GM23338 (cell line): ENCODE measurements at regions not wholly inside any gene's neighbourhood (a gene's known extent, or its start where the extent isn't known, plus 50 kb on each side); places are given as distances from the start of the nearest gene placed in this dataset.

Experiments used
- ATAC-seq: fragments of 200-7000 bp; cut with Tn5 transposase; 3 replicates; pipeline ENCODE4 v1.9.1; 2020
- DNase-seq: peaks from one replicate; pipeline ENCODE4 v3.0.0-alpha.2; 2015; ENCODE audit warnings: low spot score
- H2AFZ ChIP-seq: fragments of 200-600 bp; sonication (generic); 2 replicates; pipeline ENCODE4 v1.8.0; 2016; ENCODE audit warnings: antibody characterized with exemption, mild to moderate bottlenecking, moderate library complexity
- H3F3A ChIP-seq: fragments of 200-600 bp; sonication (generic); replicated peaks from 2 replicates; pipeline ENCODE4 v1.8.0; 2017; ENCODE audit warnings: antibody characterized with exemption, mixed run types, low read depth
- H3K27ac ChIP-seq: fragments of 200-600 bp; sonication (generic); 2 replicates; pipeline ENCODE4 v1.6.1; 2016; ENCODE audit warnings: low read depth
- H3K27me3 ChIP-seq: fragments of 200-600 bp; sonication (generic); 2 replicates; pipeline ENCODE4 v1.8.0; 2016; ENCODE audit warnings: mild to moderate bottlenecking, mixed run types, moderate library complexity; ENCODE audit not compliant: insufficient read depth
- H3K36me3 ChIP-seq: fragments of 200-600 bp; sonication (generic); 2 replicates; pipeline ENCODE4 v1.8.0; 2016; ENCODE audit warnings: mild to moderate bottlenecking; ENCODE audit not compliant: insufficient read depth
- H3K4me1 ChIP-seq: fragments of 200-600 bp; sonication (generic); 2 replicates; pipeline ENCODE4 v1.8.0; 2016; ENCODE audit warnings: mild to moderate bottlenecking, moderate library complexity; ENCODE audit not compliant: insufficient read depth
- H3K4me2 ChIP-seq: fragments of 200-600 bp; sonication (generic); 2 replicates; pipeline ENCODE4 v1.7.1; 2017; ENCODE audit warnings: mixed run types
- H3K4me3 ChIP-seq: fragments of 200-600 bp; sonication (generic); 2 replicates; pipeline ENCODE4 v1.6.1; 2016; ENCODE audit warnings: mixed run types
- H3K79me2 ChIP-seq: fragments of 200-600 bp; sonication (generic); replicated peaks from 2 replicates; pipeline ENCODE4 v1.8.0; 2017; ENCODE audit warnings: mild to moderate bottlenecking; ENCODE audit not compliant: insufficient read depth
- H3K9me2 ChIP-seq: fragments of 200-600 bp; sonication (generic); 2 replicates; pipeline ENCODE4 v1.8.0; 2017; ENCODE audit not compliant: insufficient read depth
- H4K20me1 ChIP-seq: fragments of 200-600 bp; sonication (generic); replicated peaks from 2 replicates; pipeline ENCODE4 v1.8.0; 2017; ENCODE audit warnings: mild to moderate bottlenecking; ENCODE audit not compliant: insufficient read depth
- H3K27ac Mint-ChIP-seq: 2 replicates; pipeline ENCODE4 v1.8.0; 2020; ENCODE audit warnings: inconsistent platforms, mild to moderate bottlenecking, moderate library complexity, mixed read lengths
- H3K27me3 Mint-ChIP-seq: 3 replicates; pipeline ENCODE4 v1.8.0; 2022; ENCODE audit warnings: low read depth, mild to moderate bottlenecking, moderate library complexity, mixed read lengths, inconsistent platforms; ENCODE audit not compliant: insufficient read depth, poor library complexity
- H3K36me3 Mint-ChIP-seq: 3 replicates; pipeline ENCODE4 v1.8.0; 2021; ENCODE audit warnings: low read depth, mild to moderate bottlenecking, inconsistent platforms, moderate library complexity, mixed read lengths
- H3K4me1 Mint-ChIP-seq: 3 replicates; pipeline ENCODE4 v1.8.0; 2020; ENCODE audit warnings: mild to moderate bottlenecking, inconsistent platforms, mixed read lengths
- H3K4me3 Mint-ChIP-seq: 3 replicates; pipeline ENCODE4 v1.8.0; 2021; ENCODE audit warnings: moderate library complexity, mild to moderate bottlenecking, inconsistent platforms, mixed read lengths
- H3K9me3 Mint-ChIP-seq: 3 replicates; pipeline ENCODE4 v1.8.0; 2020; ENCODE audit warnings: moderate library complexity, mild to moderate bottlenecking, inconsistent platforms, mixed read lengths
- CREB1 ChIP-seq: fragments of 250-450 bp; sonication (Bioruptor Pico); IDR thresholded peaks from 2 replicates; pipeline ENCODE4 v1.5.0; 2020; ENCODE audit warnings: low read depth, mild to moderate bottlenecking, moderate library complexity
- EZH2 ChIP-seq: fragments of 200-600 bp; sonication (generic); IDR thresholded peaks from one replicate; pipeline ENCODE4 v1.8.0; 2017; ENCODE audit warnings: antibody characterized with exemption, mild to moderate bottlenecking, low read depth; ENCODE audit not compliant: unreplicated experiment
- EZH2phosphoT487 ChIP-seq: fragments of 200-600 bp; sonication (generic); IDR thresholded peaks from one replicate; pipeline ENCODE4 v1.8.1; 2018; ENCODE audit warnings: antibody characterized with exemption; ENCODE audit not compliant: unreplicated experiment
- JUNB ChIP-seq: IDR thresholded peaks from one replicate; pipeline ENCODE4 v1.6.1; 2016; ENCODE audit warnings: antibody characterized with exemption; ENCODE audit not compliant: unreplicated experiment
- NANOG ChIP-seq: IDR thresholded peaks from 2 replicates; pipeline ENCODE4 v1.6.1; 2016; ENCODE audit warnings: antibody characterized with exemption, borderline replicate concordance
- POLR2AphosphoS5 ChIP-seq: IDR thresholded peaks from 2 replicates; pipeline ENCODE4 v1.6.1; 2016; ENCODE audit warnings: antibody characterized with exemption, low read depth
- REST ChIP-seq: IDR thresholded peaks from one replicate; pipeline ENCODE4 v1.6.1; 2018; ENCODE audit warnings: antibody characterized with exemption; ENCODE audit not compliant: unreplicated experiment
- STAT1 ChIP-seq: IDR thresholded peaks from one replicate; pipeline ENCODE4 v1.6.1; 2016; ENCODE audit warnings: antibody characterized with exemption; ENCODE audit not compliant: unreplicated experiment
- ZNF114 ChIP-seq: fragments of 250-450 bp; sonication (Bioruptor Pico); IDR thresholded peaks from 2 replicates; pipeline ENCODE4 v1.5.0; 2020; ENCODE audit warnings: mild to moderate bottlenecking, moderate library complexity
- ZNF331 ChIP-seq: fragments of 250-450 bp; sonication (Bioruptor Pico); IDR thresholded peaks from 2 replicates; pipeline ENCODE4 v1.5.0; 2020; ENCODE audit warnings: low read depth, mild to moderate bottlenecking, moderate library complexity
- ZNF462 ChIP-seq: fragments of 250-450 bp; sonication (Bioruptor Pico); IDR thresholded peaks from 2 replicates; pipeline ENCODE4 v1.5.0; 2020; ENCODE audit warnings: mild to moderate bottlenecking, moderate library complexity
- TF ChIP-seq, protein P1 (sequence below): IDR thresholded peaks from 2 replicates; pipeline ENCODE4 v1.6.1; 2016; ENCODE audit warnings: antibody characterized with exemption
- TF ChIP-seq, protein P2 (sequence below), 2 experiments: fragments of 200-600 bp in 1 of 2; sonication (generic) in 1 of 2; conservative IDR thresholded peaks; 2 replicates each; pipeline versions ENCODE4 v1.5.1 to v1.6.1; 2016 to 2017; ENCODE audit warnings: antibody characterized with exemption in 2 of 2, low read depth in 2 of 2, mild to moderate bottlenecking in 2 of 2, moderate library complexity in 1 of 2

DNA sequence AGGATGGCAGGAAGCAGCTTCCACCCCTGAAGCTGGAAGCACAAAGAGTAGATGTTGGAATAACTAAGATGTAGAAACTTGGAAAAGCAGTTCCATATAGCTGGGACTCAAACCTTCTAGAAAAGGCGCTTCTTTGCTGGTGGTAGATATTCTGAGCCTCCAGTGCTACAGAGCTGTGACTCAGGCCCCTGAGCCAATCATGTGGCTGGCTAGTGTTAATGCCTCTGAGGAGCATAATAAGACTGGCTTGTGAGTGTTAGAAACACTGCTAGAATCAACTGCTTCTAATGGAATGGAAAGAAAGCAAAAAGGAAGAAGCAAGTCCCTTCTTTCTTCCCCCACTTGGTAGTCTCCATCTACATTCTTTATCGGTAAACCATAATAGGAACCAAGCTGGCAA, 234.2 kb upstream of the DMAC1 start:
- Mint-ChIP-seq H3K27me3 (no peaks in the 10 kb centered on the region), H3K36me3 (peaks cover 17% of the 10 kb centered on the region), H3K9me3 (peaks cover 29% of the 10 kb centered on the region), H3K4me3 (no peak overlapping the region), H3K27ac (no peak overlapping the region), H3K4me1 (no peaks in the 10 kb centered on the region)
- no peaks in the 10 kb centered on the region for H3K4me1 ChIP-seq
- no peak for ATAC-seq
- no peak for TF ChIP-seq REST
- TF ChIP-seq STAT1: no peak
- no peak for TF ChIP-seq JUNB
- TF ChIP-seq EZH2phosphoT487: no peak
- no peak for TF ChIP-seq CREB1 (CRISPR knock-in tag)
- TF ChIP-seq, protein P1, sequence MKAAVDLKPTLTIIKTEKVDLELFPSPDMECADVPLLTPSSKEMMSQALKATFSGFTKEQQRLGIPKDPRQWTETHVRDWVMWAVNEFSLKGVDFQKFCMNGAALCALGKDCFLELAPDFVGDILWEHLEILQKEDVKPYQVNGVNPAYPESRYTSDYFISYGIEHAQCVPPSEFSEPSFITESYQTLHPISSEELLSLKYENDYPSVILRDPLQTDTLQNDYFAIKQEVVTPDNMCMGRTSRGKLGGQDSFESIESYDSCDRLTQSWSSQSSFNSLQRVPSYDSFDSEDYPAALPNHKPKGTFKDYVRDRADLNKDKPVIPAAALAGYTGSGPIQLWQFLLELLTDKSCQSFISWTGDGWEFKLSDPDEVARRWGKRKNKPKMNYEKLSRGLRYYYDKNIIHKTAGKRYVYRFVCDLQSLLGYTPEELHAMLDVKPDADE: no peak
- TF ChIP-seq ZNF462 (CRISPR knock-in tag): no peak
- no peak for TF ChIP-seq NANOG
- no peak for TF ChIP-seq ZNF114 (CRISPR knock-in tag)
- TF ChIP-seq EZH2: no peak
- no peak for TF ChIP-seq ZNF331 (CRISPR knock-in tag)
- TF ChIP-seq, protein P2, sequence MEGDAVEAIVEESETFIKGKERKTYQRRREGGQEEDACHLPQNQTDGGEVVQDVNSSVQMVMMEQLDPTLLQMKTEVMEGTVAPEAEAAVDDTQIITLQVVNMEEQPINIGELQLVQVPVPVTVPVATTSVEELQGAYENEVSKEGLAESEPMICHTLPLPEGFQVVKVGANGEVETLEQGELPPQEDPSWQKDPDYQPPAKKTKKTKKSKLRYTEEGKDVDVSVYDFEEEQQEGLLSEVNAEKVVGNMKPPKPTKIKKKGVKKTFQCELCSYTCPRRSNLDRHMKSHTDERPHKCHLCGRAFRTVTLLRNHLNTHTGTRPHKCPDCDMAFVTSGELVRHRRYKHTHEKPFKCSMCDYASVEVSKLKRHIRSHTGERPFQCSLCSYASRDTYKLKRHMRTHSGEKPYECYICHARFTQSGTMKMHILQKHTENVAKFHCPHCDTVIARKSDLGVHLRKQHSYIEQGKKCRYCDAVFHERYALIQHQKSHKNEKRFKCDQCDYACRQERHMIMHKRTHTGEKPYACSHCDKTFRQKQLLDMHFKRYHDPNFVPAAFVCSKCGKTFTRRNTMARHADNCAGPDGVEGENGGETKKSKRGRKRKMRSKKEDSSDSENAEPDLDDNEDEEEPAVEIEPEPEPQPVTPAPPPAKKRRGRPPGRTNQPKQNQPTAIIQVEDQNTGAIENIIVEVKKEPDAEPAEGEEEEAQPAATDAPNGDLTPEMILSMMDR (conservative IDR thresholded peaks at IDR 0.05; ENCODE audit: low read depth in 2 of 2): no peak
- no peak for TF ChIP-seq POLR2AphosphoS5
- no peak overlapping the region for H3K27ac ChIP-seq
- DNase-seq: no peak
- H3K79me2 ChIP-seq: no peaks in the 10 kb centered on the region
- H3K4me2 ChIP-seq: no peak overlapping the region
- H3K4me3 ChIP-seq: no peak overlapping the region
- no peaks in the 10 kb centered on the region for H3K36me3 ChIP-seq
- H4K20me1 ChIP-seq: no peaks in the 10 kb centered on the region
- H2AFZ ChIP-seq: no peak overlapping the region
- H3K9me2 ChIP-seq: no peaks in the 10 kb centered on the region; the same call in 1 of the 2 replicates
- no peaks in the 10 kb centered on the region for H3F3A ChIP-seq
- no peaks in the 10 kb centered on the region for H3K27me3 ChIP-seq
